ENCODE measurements at regions not wholly inside any gene's neighbourhood (a gene's known extent, or its start where the extent isn't known, plus 50 kb on each side); places are given as distances from the start of the nearest gene placed in this dataset.

DNA sequence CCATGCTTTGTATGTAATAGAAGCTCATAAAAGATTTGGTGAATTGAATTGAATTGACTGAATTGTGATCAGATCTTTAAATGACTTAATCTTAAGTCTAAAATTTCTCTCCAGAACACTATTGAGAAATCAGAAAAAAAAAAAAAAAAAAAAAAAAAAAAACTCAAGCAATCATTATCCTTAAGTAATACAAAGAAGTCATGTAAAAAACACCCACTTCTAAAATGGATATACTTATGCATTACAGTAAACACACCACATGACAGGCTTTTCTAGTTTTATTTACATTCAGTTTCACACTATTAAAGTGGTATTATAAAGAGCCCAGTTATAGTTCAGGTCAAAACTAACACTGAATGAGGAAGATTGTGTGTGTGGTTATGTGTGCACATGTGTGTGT lies 84.9 kb upstream of the GLS start:
- Histone ChIP-seq H3K9ac (replicated peaks; ENCODE audit: extremely low read depth, insufficient read depth, low read length) (no peak overlapping the region), H3K27ac (ENCODE audit: insufficient read depth, low read depth, low read length) (no peak overlapping the region), H3K27me3 (ENCODE audit: control insufficient read depth in 2 of 2, insufficient read depth in 2 of 2, low read length in 2 of 2) (no peaks in the 10 kb centered on the region), H3K4me2 (ENCODE audit: insufficient read depth, low read length) (no peak overlapping the region), H4K20me1 (replicated peaks; ENCODE audit: control insufficient read depth, extremely low read depth, insufficient read depth, low read length) (no peaks in the 10 kb centered on the region), H3K4me1 (ENCODE audit: control insufficient read depth, extremely low read depth, insufficient read depth, low read length) (peaks cover 24% of the 10 kb centered on the region), H3K9me3 (replicated peaks; ENCODE audit: control insufficient read depth, insufficient read depth, low read length) (no peaks in the 10 kb centered on the region), H3K9me1 (replicated peaks; ENCODE audit: control insufficient read depth, extremely low read depth, insufficient read depth, low read length) (no peaks in the 10 kb centered on the region), H3K36me3 (ENCODE audit: control insufficient read depth in 2 of 2, extremely low read depth in 1 of 2, insufficient read depth in 2 of 2, low read length in 2 of 2) (no peaks in the 10 kb centered on the region), H3K79me2 (ENCODE audit: control insufficient read depth, insufficient read depth, low read length) (no peaks in the 10 kb centered on the region), H2AFZ (ENCODE audit: low read depth, low read length) (no peak overlapping the region), H3K4me3 (replicated peaks in 1 of 3; ENCODE audit: insufficient read depth in 1 of 3, low read depth in 1 of 3, low read length in 3 of 3) (no peak overlapping the region)
- TF ChIP-seq FOS (IDR thresholded peaks at IDR 0.05; ENCODE audit: borderline replicate concordance, insufficient read depth, low read length) (no peak), POLR2A (IDR thresholded peaks at IDR 0.05; ENCODE audit: low read depth, low read length) (no peak), JUN (IDR thresholded peaks at IDR 0.05; ENCODE audit: borderline replicate concordance, insufficient read depth, insufficient read length, low read depth) (no peak), EZH2 (IDR thresholded peaks at IDR 0.05; ENCODE audit: borderline replicate concordance, low read depth, low read length, severe bottlenecking) (no peak), POLR2AphosphoS5 (IDR thresholded peaks at IDR 0.05; ENCODE audit: insufficient read depth, low read depth, low read length) (no peak), MYC (IDR thresholded peaks at IDR 0.05; ENCODE audit: low read depth, low read length) (no peak), GATA2 (IDR thresholded peaks at IDR 0.05; ENCODE audit: insufficient read depth, insufficient read length, low read depth, low read length) (no peak)
- TF ChIP-seq, protein P1, sequence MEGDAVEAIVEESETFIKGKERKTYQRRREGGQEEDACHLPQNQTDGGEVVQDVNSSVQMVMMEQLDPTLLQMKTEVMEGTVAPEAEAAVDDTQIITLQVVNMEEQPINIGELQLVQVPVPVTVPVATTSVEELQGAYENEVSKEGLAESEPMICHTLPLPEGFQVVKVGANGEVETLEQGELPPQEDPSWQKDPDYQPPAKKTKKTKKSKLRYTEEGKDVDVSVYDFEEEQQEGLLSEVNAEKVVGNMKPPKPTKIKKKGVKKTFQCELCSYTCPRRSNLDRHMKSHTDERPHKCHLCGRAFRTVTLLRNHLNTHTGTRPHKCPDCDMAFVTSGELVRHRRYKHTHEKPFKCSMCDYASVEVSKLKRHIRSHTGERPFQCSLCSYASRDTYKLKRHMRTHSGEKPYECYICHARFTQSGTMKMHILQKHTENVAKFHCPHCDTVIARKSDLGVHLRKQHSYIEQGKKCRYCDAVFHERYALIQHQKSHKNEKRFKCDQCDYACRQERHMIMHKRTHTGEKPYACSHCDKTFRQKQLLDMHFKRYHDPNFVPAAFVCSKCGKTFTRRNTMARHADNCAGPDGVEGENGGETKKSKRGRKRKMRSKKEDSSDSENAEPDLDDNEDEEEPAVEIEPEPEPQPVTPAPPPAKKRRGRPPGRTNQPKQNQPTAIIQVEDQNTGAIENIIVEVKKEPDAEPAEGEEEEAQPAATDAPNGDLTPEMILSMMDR (IDR thresholded peaks at IDR 0.05; ENCODE audit: extremely low read depth in 1 of 2, insufficient read depth in 1 of 2, low read depth in 1 of 2, low read length in 2 of 2) = no peak
- TF ChIP-seq, protein P2, sequence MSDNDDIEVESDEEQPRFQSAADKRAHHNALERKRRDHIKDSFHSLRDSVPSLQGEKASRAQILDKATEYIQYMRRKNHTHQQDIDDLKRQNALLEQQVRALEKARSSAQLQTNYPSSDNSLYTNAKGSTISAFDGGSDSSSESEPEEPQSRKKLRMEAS (IDR thresholded peaks at IDR 0.05; ENCODE audit: insufficient read depth, insufficient read length) = no peak
- no TSS peak for BruUV-seq (replicated peaks)
- FAIRE-seq (no peak), DNase-seq (ENCODE audit: low read depth, low spot score) (no peak)
- intact Hi-C loops (cut with micrococcal nuclease) (no loop called here), dilution Hi-C loops (cut with MboI; ENCODE audit: extremely low pct_ligation_motif_present, low sequenced_read_pairs) (no loop called here)
- POLR2A ChIA-PET = interaction anchor here (0.7 kb wide), 1 partner anchor 16 kb away, joined by 3 read pairs; no protein-coding TSS in a partner anchor
- CTCF ChIA-PET = interaction anchor here (0.6 to 1.2 kb wide), 2 partner anchors 12 to 17 kb away, joined by 3 to 5 read pairs; no protein-coding TSS in a partner anchor
